Cardiac fibroblast (primary cell): ENCODE measurements at regions not wholly inside any gene's neighbourhood (a gene's known extent, or its start where the extent isn't known, plus 50 kb on each side); places are given as distances from the start of the nearest gene placed in this dataset.

Experiments
- DNase-seq, 2 donors: peaks; one replicate each; pipeline versions ENCODE4 v3.0.0 to v3.0.0-alpha.2; 2010; ENCODE audit warnings: low read depth in 2 of 2
- H3K4me3 ChIP-seq, 2 donors: replicated peaks in 1 of 2; 1 replicate in 1 of 2; 2 replicates in 1 of 2; pipeline ENCODE4 v1.5.1; 2011; ENCODE audit warnings: low read depth in 2 of 2, low read length in 2 of 2, mild to moderate bottlenecking in 2 of 2, moderate library complexity in 1 of 2
- CTCF ChIP-seq: IDR thresholded peaks from one replicate; pipeline ENCODE4 v1.5.1; 2011; ENCODE audit warnings: low read depth, mild to moderate bottlenecking, low read length, inconsistent platforms

GRCh38 chr17:73901661-73902415, 257.6 kb upstream of the SDK2 start:
- DNase-seq = no peak
- no peak overlapping the region for H3K4me3 ChIP-seq
- TF ChIP-seq CTCF = no peak

GRCh38 chr17:73902416-73903181, 258.4 kb upstream of the SDK2 start:
- no peak for DNase-seq
- no peak for TF ChIP-seq CTCF
- H3K4me3 ChIP-seq = no peak overlapping the region

GRCh38 chr17:73906896-73907870, 262.9 kb upstream of the SDK2 start:
- TF ChIP-seq CTCF = no peak
- no peak overlapping the region for H3K4me3 ChIP-seq
- DNase-seq = no peak

- TF ChIP-seq CTCF = no peak
- DNase-seq = no peak
- H3K4me3 ChIP-seq = no peak overlapping the region
These were observed 264.9 kb upstream of the SDK2 start for GRCh38 chr17:73909186-73909585.

- DNase-seq = no peak
- no peak for TF ChIP-seq CTCF
- H3K4me3 ChIP-seq = no peak overlapping the region
These were observed 266.0 kb upstream of the SDK2 start for GRCh38 chr17:73910206-73910605.

GRCh38 chr17:73910821-73911515, 266.7 kb upstream of the SDK2 start:
- DNase-seq = no peak
- H3K4me3 ChIP-seq = no peak overlapping the region
- no peak for TF ChIP-seq CTCF
